Liver (tissue), 8 donors: ENCODE measurements at regions not wholly inside any gene's neighbourhood (a gene's known extent, or its start where the extent isn't known, plus 50 kb on each side); places are given as distances from the start of the nearest gene placed in this dataset.
A peak's percentile ranks its signal among the peaks of the same experiment; 100 is the strongest.

Experiments
- DNase-seq: peaks from one replicate; pipeline ENCODE4 v3.0.0-alpha.2; 2017; ENCODE audit warnings: low spot score
- H3K27ac ChIP-seq, 2 donors: one replicate each; pipeline ENCODE4 v1.7.0; 2013; ENCODE audit warnings: inconsistent platforms in 2 of 2, low read length in 2 of 2, control low read depth in 1 of 2, low read depth in 1 of 2, mild to moderate bottlenecking in 1 of 2
- H3K27me3 ChIP-seq, 4 donors: one replicate each; pipeline versions ENCODE4 v1.6.1 to v1.7.0; 2013; ENCODE audit warnings: low read length in 3 of 4, inconsistent platforms in 1 of 4, mild to moderate bottlenecking in 1 of 4, moderate library complexity in 1 of 4; ENCODE audit not compliant: control insufficient read depth in 4 of 4, insufficient read depth in 4 of 4
- H3K36me3 ChIP-seq, 4 donors: one replicate each; pipeline versions ENCODE4 v1.6.1 to v1.7.0; 2013; ENCODE audit warnings: low read length in 3 of 4, mild to moderate bottlenecking in 3 of 4, low read depth in 1 of 4, moderate library complexity in 1 of 4; ENCODE audit not compliant: control insufficient read depth in 4 of 4, insufficient read depth in 3 of 4
- H3K4me1 ChIP-seq, 4 donors: one replicate each; pipeline versions ENCODE4 v1.6.1 to v1.7.0; 2013; ENCODE audit warnings: low read length in 3 of 4, mild to moderate bottlenecking in 3 of 4, moderate library complexity in 1 of 4; ENCODE audit not compliant: control insufficient read depth in 4 of 4, insufficient read depth in 4 of 4
- H3K4me3 ChIP-seq, 3 donors: one replicate each; pipeline versions ENCODE4 v1.6.1 to v1.7.0; 2013; ENCODE audit warnings: low read length in 3 of 3, control low read depth in 1 of 3, low read depth in 1 of 3, mild to moderate bottlenecking in 1 of 3
- H3K9ac ChIP-seq, 2 donors: one replicate each; pipeline ENCODE4 v1.7.0; 2013; ENCODE audit warnings: low read length in 2 of 2, mild to moderate bottlenecking in 2 of 2, moderate library complexity in 2 of 2, control low read depth in 1 of 2, low read depth in 1 of 2
- H3K9me3 ChIP-seq, 4 donors: one replicate each; pipeline versions ENCODE4 v1.6.1 to v1.7.0; 2013; ENCODE audit warnings: low read length in 3 of 4; ENCODE audit not compliant: control insufficient read depth in 4 of 4
- ATF3 ChIP-seq: IDR thresholded peaks from 2 replicates; pipeline ENCODE4 v1.6.1; 2016; ENCODE audit warnings: antibody characterized with exemption
- CTCF ChIP-seq: fragments of 150-350 bp; IDR thresholded peaks from 2 replicates; pipeline ENCODE4 v1.5.1; 2017; ENCODE audit warnings: improper control_type of control experiment, low read depth, low read length; ENCODE audit not compliant: missing input control
- EGR1 ChIP-seq, 2 donors: IDR thresholded peaks; 2 replicates each; pipeline ENCODE4 v1.6.1; 2016 to 2018; ENCODE audit warnings: antibody characterized with exemption in 2 of 2, low read depth in 2 of 2
- FOXA1 ChIP-seq: IDR thresholded peaks from 2 replicates; pipeline ENCODE4 v1.6.1; 2016; ENCODE audit warnings: antibody characterized with exemption
- FOXA2 ChIP-seq: IDR thresholded peaks from 2 replicates; pipeline ENCODE4 v1.6.1; 2016; ENCODE audit warnings: antibody characterized with exemption
- GABPA ChIP-seq, 2 donors: IDR thresholded peaks in 1 of 2; conservative IDR thresholded peaks in 1 of 2; 2 replicates each; pipeline ENCODE4 v1.6.1; 2016; ENCODE audit warnings: antibody characterized with exemption in 2 of 2, mild to moderate bottlenecking in 1 of 2, moderate library complexity in 1 of 2
- HNF4A ChIP-seq, 2 donors: conservative IDR thresholded peaks; 2 replicates each; pipeline ENCODE4 v1.6.1; 2016; ENCODE audit warnings: antibody characterized with exemption in 2 of 2, mild to moderate bottlenecking in 2 of 2
- HNF4G ChIP-seq: IDR thresholded peaks from 2 replicates; pipeline ENCODE4 v1.6.1; 2016; ENCODE audit warnings: antibody characterized with exemption
- JUND ChIP-seq, 2 donors: IDR thresholded peaks; 2 replicates each; pipeline ENCODE4 v1.6.1; 2016; ENCODE audit warnings: antibody characterized with exemption in 2 of 2
- MAX ChIP-seq: IDR thresholded peaks from 2 replicates; pipeline ENCODE4 v1.6.1; 2016; ENCODE audit warnings: antibody characterized with exemption
- NR2F2 ChIP-seq: IDR thresholded peaks from 2 replicates; pipeline ENCODE4 v1.6.1; 2016; ENCODE audit warnings: antibody characterized with exemption
- RAD21 ChIP-seq, 2 donors: IDR thresholded peaks; 2 replicates each; pipeline ENCODE4 v1.6.1; 2016; ENCODE audit warnings: antibody characterized with exemption in 2 of 2, mild to moderate bottlenecking in 2 of 2
- REST ChIP-seq: IDR thresholded peaks from 2 replicates; pipeline ENCODE4 v1.6.1; 2016; ENCODE audit warnings: antibody characterized with exemption, mild to moderate bottlenecking
- RXRA ChIP-seq, 2 donors: IDR thresholded peaks; 2 replicates each; pipeline ENCODE4 v1.6.1; 2017 to 2018; ENCODE audit warnings: antibody characterized with exemption in 2 of 2, mild to moderate bottlenecking in 1 of 2
- SP1 ChIP-seq: IDR thresholded peaks from 2 replicates; pipeline ENCODE4 v1.6.1; 2018; ENCODE audit warnings: antibody characterized with exemption, mild to moderate bottlenecking
- TAF1 ChIP-seq: conservative IDR thresholded peaks from 2 replicates; pipeline ENCODE4 v1.6.1; 2016; ENCODE audit warnings: antibody characterized with exemption, mild to moderate bottlenecking
- YY1 ChIP-seq: IDR thresholded peaks from 2 replicates; pipeline ENCODE4 v1.6.1; 2016; ENCODE audit warnings: antibody characterized with exemption, mild to moderate bottlenecking
- ZBTB33 ChIP-seq: IDR thresholded peaks from 2 replicates; pipeline ENCODE4 v1.6.1; 2016; ENCODE audit warnings: antibody characterized with exemption
- WGBS: extraction: QIAGEN DNeasy Blood & Tissue Kit; methylation state at CpG from one replicate; pipeline ENCODE4 v1.1.7; 2013; 5-methylcytosine and 5-hydroxymethylcytosine counted together
- donor health status: healthy.
- donor health status: healthy.
- donor health status: healthy.
- donor health status: healthy.
- donor health status: healthy.

GRCh38 chr1:2867861-2868260 is 66.4 kb upstream of the TTC34 start:
- Histone ChIP-seq H3K27me3 (no peaks in the 10 kb centered on the region), H3K4me1 (no peaks in the 10 kb centered on the region), H3K27ac (no peak overlapping the region), H3K9me3 (peaks cover 7 to 18% (median 11%) of the 10 kb centered on the region in 4 donors), H3K4me3 (no peak overlapping the region), H3K36me3 (peaks cover 0 to 3% (median 0%) of the 10 kb centered on the region in 4 donors), H3K9ac (no peak overlapping the region)
- WGBS, result 57% methylated on average over 10 of the region's 10 CpGs
- DNase-seq, result no peak
- TF ChIP-seq FOXA2 (no peak), GABPA (IDR thresholded peaks at IDR 0.05 in 1 of 2, conservative IDR thresholded peaks at IDR 0.05 in 1 of 2) (no peak), EGR1 (IDR thresholded peaks at IDR 0.05; ENCODE audit: low read depth in 2 of 2) (no peak), YY1 (no peak)

- TF ChIP-seq ATF3 (no peak), HNF4A (conservative IDR thresholded peaks at IDR 0.05) (no peak), FOXA2 (no peak), SP1 (no peak), MAX (no peak), YY1 (no peak)
- 66% methylated on average over 23 of the region's 23 CpGs for WGBS
- H3K27me3 ChIP-seq, result no peaks in the 10 kb centered on the region
- no peaks in the 10 kb centered on the region for H3K4me1 ChIP-seq
- DNase-seq, result no peak
- H3K9me3 ChIP-seq, result peaks cover 7 to 18% (median 11%) of the 10 kb centered on the region in 4 donors
- H3K4me3 ChIP-seq, result no peak overlapping the region
- no peak overlapping the region for H3K27ac ChIP-seq
- no peak overlapping the region for H3K9ac ChIP-seq
- H3K36me3 ChIP-seq, result peaks cover 0 to 3% (median 0%) of the 10 kb centered on the region in 4 donors
These were observed 67.2 kb upstream of the TTC34 start for GRCh38 chr1:2868571-2869195.

GRCh38 chr1:2871246-2871815 is 69.8 kb upstream of the TTC34 start:
- H3K36me3 ChIP-seq, result peaks cover 0 to 3% (median 0%) of the 10 kb centered on the region in 4 donors
- H3K4me3 ChIP-seq, result peak overlapping the region in 1 of 3 donors; percentile 32
- 88% methylated on average over 6 of the region's 6 CpGs for WGBS
- no peaks in the 10 kb centered on the region for H3K4me1 ChIP-seq
- no peak overlapping the region for H3K27ac ChIP-seq
- DNase-seq, result no peak
- H3K9ac ChIP-seq, result no peak overlapping the region
- H3K27me3 ChIP-seq, result no peaks in the 10 kb centered on the region
- peaks cover 7 to 18% (median 11%) of the 10 kb centered on the region in 4 donors for H3K9me3 ChIP-seq
- TF ChIP-seq FOXA1, result no peak
- TF ChIP-seq EGR1 (IDR thresholded peaks at IDR 0.05; ENCODE audit: low read depth in 2 of 2), result no peak
- TF ChIP-seq HNF4G, result no peak
- no peak for TF ChIP-seq SP1
- no peak for TF ChIP-seq CTCF
- TF ChIP-seq RAD21 (IDR thresholded peaks at IDR 0.05), result no peak
- no peak for TF ChIP-seq RXRA (IDR thresholded peaks at IDR 0.05)
- no peak for TF ChIP-seq ZBTB33
- no peak for TF ChIP-seq FOXA2
- no peak for TF ChIP-seq REST
- no peak for TF ChIP-seq JUND (IDR thresholded peaks at IDR 0.05)
- TF ChIP-seq TAF1, result no peak
- TF ChIP-seq ATF3, result no peak
- no peak for TF ChIP-seq HNF4A (conservative IDR thresholded peaks at IDR 0.05)
- TF ChIP-seq MAX, result no peak
- no peak for TF ChIP-seq NR2F2
- no peak for TF ChIP-seq YY1
